CD1c-positive myeloid dendritic cell (primary cell): ENCODE measurements at regions not wholly inside any gene's neighbourhood (a gene's known extent, or its start where the extent isn't known, plus 50 kb on each side); places are given as distances from the start of the nearest gene placed in this dataset.
"Not testable (repeated sequence)": the region's sequence is repeated elsewhere in the genome, so short reads cannot be mapped to it uniquely, and the experiment has no call there.

ENCODE experiments used
- DNase-seq: peaks from one replicate; pipeline ENCODE4 v3.0.0-alpha.2; 2016; ENCODE audit errors: extremely low spot score

DNA sequence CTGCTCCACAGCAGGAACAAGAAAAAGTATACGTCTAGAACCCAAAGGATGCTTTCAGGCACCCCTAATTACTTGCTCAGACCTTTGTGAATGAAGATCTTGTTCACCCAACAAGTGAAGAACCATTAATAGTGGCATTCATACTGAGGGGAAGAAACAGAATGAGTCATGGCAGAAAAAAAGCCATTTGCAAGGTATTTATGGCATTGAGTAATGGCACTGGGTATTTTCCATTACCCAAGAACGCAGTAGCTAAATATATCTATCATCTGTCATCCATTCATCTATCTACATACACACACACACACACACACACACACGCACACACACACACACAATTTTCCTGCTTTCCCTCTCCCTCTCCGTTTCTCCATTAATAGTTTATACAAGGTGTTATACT lies 56.4 kb upstream of the XIRP2 start:
- no peak for DNase-seq

- DNase-seq, result no peak
Measured at GRCh38 chr2:166825914-166826313, 62.4 kb upstream of the XIRP2 start.

- no peak for DNase-seq
Measured at GRCh38 chr2:166814335-166814734, 73.9 kb upstream of the XIRP2 start.

GRCh38 chr2:166812166-166812891 lies 76.0 kb upstream of the XIRP2 start:
- no peak for DNase-seq

GRCh38 chr2:166805753-166806152 lies 82.5 kb upstream of the XIRP2 start:
- no peak for DNase-seq

DNA sequence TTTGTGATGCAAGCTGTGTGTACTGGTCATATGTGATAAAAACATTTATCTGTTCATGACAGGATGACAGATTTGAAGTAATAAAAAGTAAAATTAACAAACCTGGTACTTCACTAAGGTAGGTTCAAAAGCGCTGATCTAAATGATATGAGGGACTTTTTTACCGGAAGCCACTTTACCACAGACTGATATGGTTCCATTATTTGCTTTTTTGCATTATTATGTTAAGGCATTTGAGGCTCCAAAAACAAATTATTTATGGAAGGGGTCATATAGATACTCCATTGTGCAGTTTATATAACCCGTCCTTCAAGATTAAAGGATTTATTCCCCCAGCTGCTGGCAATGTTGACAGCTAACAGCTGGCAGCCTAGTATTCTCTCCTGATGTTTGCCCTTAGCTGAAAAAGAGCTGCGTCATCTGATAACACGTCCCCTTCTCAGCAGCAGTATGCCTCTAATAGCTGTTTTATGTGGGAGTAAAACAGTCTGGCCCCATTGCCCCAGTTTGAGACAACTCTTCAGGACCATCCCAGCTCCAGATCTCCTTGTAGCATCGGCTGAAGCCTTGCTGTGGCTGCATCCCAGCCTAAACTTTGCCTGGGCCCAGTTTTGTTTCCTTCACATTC lies 84.8 kb upstream of the XIRP2 start:
- no peak for DNase-seq

DNA sequence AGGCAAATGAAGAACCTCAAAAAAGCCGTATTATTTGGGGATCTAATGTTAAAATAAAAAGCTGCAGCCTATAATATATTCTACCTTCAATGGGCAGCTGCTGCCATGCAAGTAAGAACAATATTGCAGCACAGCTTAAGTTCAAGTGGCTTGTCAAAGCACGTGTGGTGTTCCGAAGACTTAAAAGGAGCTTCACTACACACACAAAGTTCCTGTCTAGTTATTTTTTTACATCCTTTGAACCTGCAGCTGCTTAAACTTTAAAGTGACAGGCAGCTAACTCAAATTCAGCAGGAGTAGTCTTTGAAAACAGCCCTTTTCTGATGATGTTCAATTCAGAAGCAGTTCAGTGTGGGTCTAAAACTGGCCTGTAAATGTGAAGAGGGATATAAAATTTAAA lies 85.8 kb upstream of the XIRP2 start:
- no peak for DNase-seq

DNA sequence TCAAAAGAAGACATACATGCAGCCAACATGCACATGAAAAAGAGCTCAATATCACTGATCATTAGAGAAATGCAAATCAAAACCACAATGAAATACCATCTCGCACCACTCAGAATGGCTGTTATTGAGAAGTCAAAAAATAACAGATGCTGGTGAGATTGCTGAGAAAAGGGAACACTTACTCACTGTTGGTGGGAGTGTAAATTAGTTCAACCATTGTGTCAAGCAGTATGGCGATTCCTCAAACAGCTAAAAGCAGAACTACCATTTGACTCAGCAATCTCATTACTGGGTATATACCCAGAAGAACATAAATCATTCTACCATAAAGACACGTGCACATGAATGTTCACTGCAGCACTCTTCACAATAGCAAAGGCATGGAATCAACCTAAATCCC lies 95.5 kb upstream of the XIRP2 start:
- peak; percentile 76 for DNase-seq

GRCh38 chr2:166786707-166787106 lies 101.6 kb upstream of the XIRP2 start:
- DNase-seq, result no peak

GRCh38 chr2:166784296-166784946 lies 103.9 kb upstream of the XIRP2 start:
- no peak for DNase-seq

DNA sequence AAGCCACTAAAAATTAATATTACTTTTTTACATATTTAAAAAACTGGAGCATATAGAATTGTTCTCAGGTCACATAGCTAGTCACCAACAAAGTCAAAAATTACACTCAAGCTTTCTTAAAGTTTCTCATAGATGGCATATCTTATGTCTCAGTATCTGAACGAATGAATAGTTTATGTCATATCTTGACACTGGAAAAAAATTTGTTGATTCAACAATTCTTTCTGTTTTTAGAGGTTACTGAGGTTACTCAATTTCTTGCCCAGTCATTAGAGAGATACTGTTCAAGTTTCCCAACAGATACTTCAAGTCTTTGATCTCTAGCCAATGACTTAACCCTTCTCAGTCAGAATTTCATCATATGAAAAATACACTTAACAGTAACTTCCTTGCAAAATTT lies 113.1 kb upstream of the XIRP2 start:
- DNase-seq, result no peak

- no peak for DNase-seq
Measured at GRCh38 chr2:166773308-166773949, 114.9 kb upstream of the XIRP2 start.

DNA sequence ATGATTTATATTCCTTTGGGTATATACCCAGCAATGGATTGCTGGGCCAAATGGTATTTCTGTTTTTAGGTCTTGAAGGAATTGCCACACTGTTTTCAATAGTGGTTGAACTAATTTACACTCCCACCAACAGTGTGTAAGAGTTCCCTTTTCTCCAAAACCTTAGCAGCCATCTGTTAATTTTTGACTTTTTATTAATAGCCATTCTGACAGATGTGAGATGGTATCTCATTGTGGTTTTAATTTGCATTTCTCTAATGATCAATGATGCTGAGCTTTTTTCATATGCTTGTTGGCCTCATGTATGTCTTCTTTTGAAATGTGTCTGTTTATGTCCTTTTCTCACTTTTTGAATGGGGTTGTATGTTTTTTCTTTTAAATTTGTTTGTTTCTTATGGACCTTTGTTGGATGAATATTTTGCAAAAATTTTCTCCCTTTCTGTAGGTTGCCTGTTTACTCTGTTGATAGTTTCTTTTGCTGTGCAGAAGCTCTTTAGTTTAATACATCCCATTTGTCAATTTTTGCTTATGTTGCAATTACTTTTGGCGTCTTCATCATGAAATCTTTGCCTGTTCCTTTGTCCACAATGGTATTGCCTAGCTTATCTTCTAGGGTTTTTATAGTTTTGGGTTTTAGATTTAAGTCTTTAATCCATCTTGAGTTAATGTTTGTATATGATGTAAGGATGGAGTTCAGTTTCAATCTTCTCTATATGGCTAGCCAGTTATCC lies 119.7 kb upstream of the XIRP2 start:
- no peak for DNase-seq

DNA sequence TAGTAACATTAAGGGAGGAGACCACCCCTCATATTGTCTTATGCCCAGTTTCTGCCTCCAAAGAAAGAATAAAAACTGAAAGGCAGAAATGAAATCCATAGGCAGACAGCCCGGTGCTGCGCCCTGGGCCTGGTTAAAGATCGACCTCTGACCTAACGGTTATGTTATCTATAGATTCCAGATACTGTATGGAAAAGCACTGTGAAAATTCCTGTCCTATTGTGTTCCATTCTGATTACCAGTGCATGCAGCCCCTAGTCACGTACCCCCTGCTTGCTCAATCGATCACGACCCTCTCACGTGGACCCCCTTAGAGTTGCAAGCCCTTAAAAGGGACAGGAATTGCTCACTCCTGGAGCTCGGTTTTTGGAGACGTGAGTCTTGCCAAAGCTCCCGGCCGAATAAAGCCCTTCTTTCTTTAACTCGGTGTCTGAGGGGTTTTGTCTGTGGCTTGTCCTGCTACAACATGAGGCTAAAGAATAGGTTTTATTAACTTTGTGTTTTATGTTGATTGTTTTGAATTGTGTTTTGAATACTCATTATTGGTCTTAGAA lies 121.4 kb upstream of the XIRP2 start:
- DNase-seq, result not testable (repeated sequence)

GRCh38 chr2:166766220-166766619 lies 122.1 kb upstream of the XIRP2 start:
- no peak for DNase-seq

DNA sequence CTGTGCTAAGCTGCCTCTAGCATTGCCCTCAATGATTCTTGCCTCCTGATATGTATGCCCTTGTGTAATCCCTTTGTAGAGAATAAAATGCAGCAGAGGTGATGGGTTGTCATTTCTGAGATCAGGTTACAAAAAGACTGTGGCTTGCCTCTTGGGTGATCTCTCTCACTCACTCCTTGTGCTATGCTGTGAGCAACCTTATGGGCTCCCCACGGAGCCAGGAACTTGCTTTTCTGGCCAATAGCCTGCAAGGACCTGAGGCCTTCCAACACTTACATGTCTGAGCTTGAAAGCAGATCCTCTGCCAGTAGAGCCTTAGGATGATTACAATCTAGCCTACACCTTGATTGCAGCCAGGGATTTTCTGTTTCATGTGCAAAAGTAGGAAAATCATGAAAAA lies 123.1 kb upstream of the XIRP2 start:
- no peak for DNase-seq

- DNase-seq, result no peak
Measured at GRCh38 chr2:166764702-166765101, 123.6 kb upstream of the XIRP2 start.

- DNase-seq, result no peak
Measured at GRCh38 chr2:166764216-166764615, 124.1 kb upstream of the XIRP2 start.

- no peak for DNase-seq
Measured at GRCh38 chr2:166762746-166763145, 125.5 kb upstream of the XIRP2 start.

GRCh38 chr2:166758956-166759355 lies 129.3 kb upstream of the XIRP2 start:
- no peak for DNase-seq

DNA sequence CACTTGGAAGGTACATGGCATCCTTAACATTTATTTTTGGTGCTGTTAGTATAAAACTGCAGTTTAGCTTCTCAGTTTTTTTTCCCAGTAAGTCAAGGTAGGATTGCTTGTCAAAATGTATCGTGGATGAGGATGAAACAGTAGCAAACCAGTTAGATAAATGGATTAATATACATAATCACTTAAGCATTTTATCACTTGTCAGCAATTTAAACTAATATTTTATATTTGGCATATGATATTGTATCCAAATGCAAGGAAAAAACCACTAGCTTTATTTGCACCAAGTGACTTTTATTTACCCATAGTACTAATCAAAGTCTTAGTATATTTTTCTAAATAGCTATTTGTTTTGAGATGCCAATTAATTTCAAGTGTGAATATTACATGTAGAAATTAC lies 137.7 kb upstream of the XIRP2 start:
- DNase-seq, result no peak

DNA sequence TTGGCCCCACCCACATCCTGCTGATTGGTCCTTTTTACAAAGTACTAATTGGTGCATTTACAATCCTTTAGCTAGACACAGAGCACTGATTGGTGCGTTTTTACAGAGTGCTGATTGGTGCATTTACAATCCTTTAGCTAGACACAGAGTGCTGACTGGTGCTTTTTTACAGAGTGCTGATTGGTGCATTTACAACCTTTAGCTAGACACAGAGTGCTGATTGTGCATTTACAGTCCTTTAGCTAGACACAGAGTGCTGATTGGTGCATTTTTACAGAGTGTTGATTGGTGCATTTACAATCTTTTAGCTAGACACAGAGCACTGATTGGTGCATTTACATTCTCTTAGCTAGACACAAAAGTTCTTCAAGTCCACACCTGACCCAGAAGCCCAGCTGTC lies 144.2 kb upstream of the XIRP2 start:
- DNase-seq, result not testable (repeated sequence)
